H1 (cell line): ENCODE measurements at regions not wholly inside any gene's neighbourhood (a gene's known extent, or its start where the extent isn't known, plus 50 kb on each side); places are given as distances from the start of the nearest gene placed in this dataset.
"Not testable (repeated sequence)": the region's sequence is repeated elsewhere in the genome, so short reads cannot be mapped to it uniquely, and the experiment has no call there.

ENCODE experiments used
- CTCF ChIA-PET: fragments of 300-600 bp; sonication (Branson Sonifier 250); formaldehyde crosslinking; loops from one replicate; lab custom pipeline; 2021; ENCODE audit not compliant: partially characterized antibody; lab: Charles Lee
- POLR2A ChIA-PET: fragments of 300-600 bp; sonication (Branson Sonifier 250); formaldehyde crosslinking; loops from one replicate; lab custom pipeline; 2021; ENCODE audit warnings: inconsistent platforms; ENCODE audit not compliant: partially characterized antibody; lab: Charles Lee
- DNase-seq, 2 experiments: peaks; one replicate each; pipeline versions ENCODE4 v3.0.0 to v3.0.0-alpha.2; 2010 to 2022; ENCODE audit warnings: low spot score in 2 of 2, low read depth in 1 of 2, mixed read lengths in 1 of 2
- FAIRE-seq: peaks from 2 replicates; lab custom pipeline; 2011; peaks lifted over from hg19 to GRCh38; lab: Jason Lieb, UNC
- H2AFZ ChIP-seq: 2 replicates; pipeline ENCODE4 v1.8.1; 2012; ENCODE audit warnings: low read length, inconsistent platforms
- H2AK5ac ChIP-seq: 2 replicates; pipeline ENCODE4 v1.6.1; 2013; ENCODE audit warnings: low read depth, low read length
- H2BK120ac ChIP-seq: replicated peaks from 2 replicates; pipeline ENCODE3; 2013; ENCODE audit warnings: low read depth, low read length, inconsistent platforms
- H2BK12ac ChIP-seq: 2 replicates; pipeline ENCODE4 v1.6.1; 2013; ENCODE audit warnings: low read depth, low read length
- H2BK15ac ChIP-seq: 2 replicates; pipeline ENCODE4 v1.6.1; 2013; ENCODE audit warnings: low read length
- H2BK20ac ChIP-seq: 2 replicates; pipeline ENCODE4 v1.6.1; 2013; ENCODE audit warnings: low read length
- H2BK5ac ChIP-seq: 2 replicates; pipeline ENCODE4 v1.6.1; 2013; ENCODE audit warnings: low read depth, low read length
- H3K14ac ChIP-seq: 2 replicates; pipeline ENCODE4 v1.6.1; 2013; ENCODE audit warnings: inconsistent platforms; ENCODE audit not compliant: insufficient read length
- H3K18ac ChIP-seq: 2 replicates; pipeline ENCODE4 v1.6.1; 2013; ENCODE audit warnings: low read length; ENCODE audit errors: extremely low read depth
- H3K23ac ChIP-seq: 2 replicates; pipeline ENCODE4 v1.6.1; 2013; ENCODE audit warnings: inconsistent platforms; ENCODE audit not compliant: insufficient read length
- H3K23me2 ChIP-seq: 2 replicates; pipeline ENCODE4 v1.6.1; 2013; ENCODE audit warnings: low read depth, low read length
- H3K27ac ChIP-seq: 2 replicates; pipeline ENCODE4 v1.6.1; 2011; ENCODE audit warnings: low read depth, low read length, inconsistent platforms
- H3K27me3 ChIP-seq, 4 experiments: replicated peaks in 1 of 4; 1 replicate in 1 of 4; 2 replicates in 3 of 4; pipeline versions ENCODE4 v1.6.1 to v1.8.1; 2011 to 2013; ENCODE audit warnings: low read length in 3 of 4, mild to moderate bottlenecking in 3 of 4, inconsistent platforms in 2 of 4, mixed read lengths in 2 of 4, moderate library complexity in 1 of 4; ENCODE audit not compliant: control insufficient read depth in 3 of 4, insufficient read depth in 3 of 4; ENCODE audit errors: extremely low read depth in 1 of 4
- H3K36me3 ChIP-seq, 4 experiments: 2 replicates each; pipeline versions ENCODE4 v1.6.1 to v1.8.1; 2011 to 2013; ENCODE audit warnings: mild to moderate bottlenecking in 4 of 4, low read length in 3 of 4, moderate library complexity in 2 of 4, control low read depth in 1 of 4, inconsistent platforms in 1 of 4; ENCODE audit not compliant: insufficient read depth in 4 of 4, control insufficient read depth in 2 of 4
- H3K4ac ChIP-seq: replicated peaks from 2 replicates; pipeline ENCODE3; 2013; ENCODE audit warnings: low read length, low read depth, mixed read lengths, inconsistent platforms; ENCODE audit not compliant: insufficient read length
- H3K4me1 ChIP-seq, 4 experiments: replicated peaks in 1 of 4; 1 replicate in 1 of 4; 2 replicates in 3 of 4; pipeline versions ENCODE4 v1.6.1 to v1.8.1; 2011 to 2013; ENCODE audit warnings: low read length in 3 of 4, inconsistent platforms in 2 of 4, mixed read lengths in 1 of 4; ENCODE audit not compliant: insufficient read depth in 4 of 4, control insufficient read depth in 3 of 4
- H3K4me2 ChIP-seq, 2 experiments: 2 replicates each; pipeline versions ENCODE4 v1.6.1 to v1.8.1; 2011 to 2013; ENCODE audit warnings: low read depth in 2 of 2, low read length in 2 of 2, control low read depth in 1 of 2, inconsistent platforms in 1 of 2, mild to moderate bottlenecking in 1 of 2; ENCODE audit not compliant: insufficient read depth in 1 of 2
- H3K4me3 ChIP-seq, 4 experiments: fragments of 200-600, 300-600 bp in 1 of 4; sonication (generic), shearing (Covaris generic), sonication (Bioruptor Twin) in 1 of 4; 2 replicates each; pipeline versions ENCODE4 v1.5.1 to v1.8.1; 2011 to 2016; ENCODE audit warnings: low read length in 4 of 4, low read depth in 3 of 4, control low read depth in 2 of 4, inconsistent platforms in 2 of 4, mild to moderate bottlenecking in 2 of 4, mixed read lengths in 1 of 4, moderate library complexity in 1 of 4; ENCODE audit not compliant: insufficient read depth in 2 of 4; ENCODE audit errors: extremely low read depth in 1 of 4
- H3K56ac ChIP-seq: replicated peaks from 2 replicates; pipeline ENCODE3; 2013; ENCODE audit warnings: low read depth, mild to moderate bottlenecking, mixed read lengths, low read length, inconsistent platforms; ENCODE audit not compliant: insufficient read length
- H3K79me1 ChIP-seq: 2 replicates; pipeline ENCODE4 v1.6.1; 2013; ENCODE audit warnings: low read depth, low read length, control low read depth
- H3K79me2 ChIP-seq, 2 experiments: 2 replicates each; pipeline versions ENCODE4 v1.6.1 to v1.8.1; 2012 to 2013; ENCODE audit warnings: low read length in 2 of 2, mild to moderate bottlenecking in 2 of 2, inconsistent platforms in 1 of 2; ENCODE audit not compliant: insufficient read depth in 2 of 2, control insufficient read depth in 1 of 2
- H3K9ac ChIP-seq, 4 experiments: replicated peaks in 1 of 4; 1 replicate in 1 of 4; 2 replicates in 3 of 4; pipeline versions ENCODE4 v1.6.1 to v1.8.1; 2011 to 2013; ENCODE audit warnings: low read depth in 3 of 4, low read length in 3 of 4, control low read depth in 2 of 4, mild to moderate bottlenecking in 2 of 4, moderate library complexity in 2 of 4, inconsistent platforms in 1 of 4; ENCODE audit errors: extremely low read depth in 1 of 4
- H3K9me3 ChIP-seq, 2 experiments: 2 replicates each; pipeline versions ENCODE4 v1.6.1 to v1.8.1; 2012 to 2013; ENCODE audit warnings: mild to moderate bottlenecking in 2 of 2, moderate library complexity in 2 of 2, control low read depth in 1 of 2, inconsistent platforms in 1 of 2, low read depth in 1 of 2, low read length in 1 of 2, mixed read lengths in 1 of 2; ENCODE audit not compliant: insufficient read depth in 2 of 2
- H4K20me1 ChIP-seq, 2 experiments: replicated peaks in 1 of 2; 2 replicates each; pipeline versions ENCODE3 to v1.8.1; 2011 to 2013; ENCODE audit warnings: inconsistent platforms in 2 of 2, low read length in 2 of 2, mild to moderate bottlenecking in 1 of 2; ENCODE audit not compliant: insufficient read depth in 2 of 2, control insufficient read depth in 1 of 2
- H4K5ac ChIP-seq: 2 replicates; pipeline ENCODE4 v1.6.1; 2013; ENCODE audit warnings: low read length, low read depth, mixed read lengths, inconsistent platforms; ENCODE audit not compliant: insufficient read length
- H4K8ac ChIP-seq: 2 replicates; pipeline ENCODE4 v1.8.0; 2013; ENCODE audit warnings: mild to moderate bottlenecking, moderate library complexity, low read length, inconsistent platforms; ENCODE audit not compliant: insufficient read depth; ENCODE audit errors: extremely low read depth
- H4K91ac ChIP-seq: replicated peaks from 2 replicates; pipeline ENCODE3; 2013; ENCODE audit warnings: low read length, mixed read lengths, inconsistent platforms; ENCODE audit not compliant: insufficient read length
- ATF3 ChIP-seq: IDR thresholded peaks from 2 replicates; pipeline ENCODE4 v1.6.1; 2011; ENCODE audit warnings: low read depth, mild to moderate bottlenecking, low read length; ENCODE audit not compliant: insufficient read depth
- CTCF ChIP-seq, 3 experiments: IDR thresholded peaks; 1 replicate in 2 of 3; 2 replicates in 1 of 3; pipeline versions ENCODE4 v1.5.1 to v1.6.1; 2011; ENCODE audit warnings: low read length in 3 of 3, mild to moderate bottlenecking in 3 of 3, inconsistent platforms in 2 of 3, low read depth in 1 of 3, moderate library complexity in 1 of 3; ENCODE audit not compliant: insufficient read depth in 1 of 3; ENCODE audit errors: control extremely low read depth in 1 of 3
- RAD21 ChIP-seq, 2 experiments: IDR thresholded peaks in 1 of 2; conservative IDR thresholded peaks in 1 of 2; 2 replicates each; pipeline ENCODE4 v1.6.1; 2011; ENCODE audit warnings: low read depth in 2 of 2, low read length in 2 of 2, improper control_type of control experiment in 1 of 2, inconsistent platforms in 1 of 2, mild to moderate bottlenecking in 1 of 2, moderate library complexity in 1 of 2
- RBBP5 ChIP-seq: IDR thresholded peaks from 2 replicates; pipeline ENCODE4 v1.7.1; 2012; ENCODE audit warnings: low read depth, mild to moderate bottlenecking, inconsistent platforms, low read length, moderate library complexity, borderline replicate concordance
- TBP ChIP-seq: IDR thresholded peaks from 2 replicates; pipeline ENCODE4 v1.6.1; 2011; ENCODE audit warnings: low read depth, low read length, improper control_type of control experiment
- WGBS, 2 experiments: shearing (Covaris generic) in 1 of 2; methylation state at CpG; one replicate each; pipeline versions ENCODE4 v1.1.6 to v1.1.7; 2013 to 2015; ENCODE audit warnings: low lambda C conversion rate in 2 of 2, mixed read lengths in 2 of 2, inconsistent platforms in 1 of 2, low coverage in 1 of 2, missing lambda C conversion rate in 1 of 2; ENCODE audit not compliant: insufficient replicate concordance in 2 of 2, insufficient coverage in 1 of 2, insufficient read length in 1 of 2; ENCODE audit errors: extremely low coverage in 1 of 2, missing lambda C conversion rate in 1 of 2; 5-methylcytosine and 5-hydroxymethylcytosine counted together
- TF ChIP-seq, protein P1 (sequence below): IDR thresholded peaks from 2 replicates; pipeline ENCODE4 v1.6.1; 2011; ENCODE audit warnings: low read length, improper control_type of control experiment

DNA sequence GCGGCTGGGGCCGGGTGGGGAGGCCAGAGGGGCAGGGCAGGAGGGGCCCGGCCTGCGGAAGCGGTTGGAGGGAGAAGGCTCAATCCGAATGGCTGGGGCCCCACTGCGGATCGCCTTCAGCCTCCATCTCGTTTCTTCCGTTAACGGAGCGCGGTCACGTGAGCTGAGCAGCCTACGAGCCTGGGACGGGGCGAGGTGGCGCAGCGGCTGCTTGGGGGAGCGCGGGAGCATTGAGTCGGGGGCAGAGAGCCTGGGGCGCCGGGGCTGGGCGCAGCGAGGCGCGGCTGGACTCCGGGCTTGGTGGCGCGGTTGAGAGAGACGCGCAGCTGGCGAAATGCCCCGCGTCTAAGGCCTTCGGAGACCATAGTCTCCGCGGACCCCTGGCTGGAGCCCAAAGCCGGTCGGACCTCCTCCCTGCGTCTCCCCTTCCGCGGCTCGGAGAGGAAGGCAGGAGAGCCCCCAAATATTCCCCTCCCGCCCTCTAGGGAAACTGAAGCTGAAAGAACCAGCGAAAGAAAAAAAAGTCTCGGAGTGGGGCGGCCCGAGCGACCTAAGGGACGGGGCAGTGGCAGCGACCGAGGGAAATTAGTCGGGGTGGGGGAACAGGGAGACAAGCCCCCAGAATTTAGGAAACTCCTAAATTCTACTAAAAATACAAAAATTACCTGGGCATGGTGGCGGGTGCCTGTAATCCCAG lies 94.7 kb upstream of the PLEKHM1 start:
- H3K14ac ChIP-seq, H4K5ac ChIP-seq, H3K23ac ChIP-seq, H4K20me1 ChIP-seq, H3K36me3 ChIP-seq, H3K23me2 ChIP-seq, FAIRE-seq, H2BK15ac ChIP-seq, H3K27me3 ChIP-seq, H3K4ac ChIP-seq, H2BK12ac ChIP-seq, H3K79me1 ChIP-seq, H3K56ac ChIP-seq, H3K4me1 ChIP-seq, H2AK5ac ChIP-seq, H2BK120ac ChIP-seq, H3K9me3 ChIP-seq, H4K91ac ChIP-seq, H2AFZ ChIP-seq, H2BK20ac ChIP-seq: not testable (repeated sequence)
- 5% methylated on average over 27 of the region's 56 CpGs; no CpG with 5 or more reads in 1 of the 2 experiments for WGBS, 2 experiments
- peak overlapping the region; percentile 96 for H4K8ac ChIP-seq
- peak overlapping the region; percentile 31; the same call in 1 of the 2 replicates for H2BK5ac ChIP-seq
- H3K18ac ChIP-seq: peak overlapping the region; percentile 52; the same call in 1 of the 2 replicates
- peak overlapping the region; percentile 67 to 92 (median 74) for H3K4me3 ChIP-seq
- peak in 1 of 2 experiments; percentile 82 for DNase-seq
- CTCF ChIA-PET: interaction anchor here (0.6 to 1.5 kb wide), 4 partner anchors 438 to 680 kb away, joined by 3 to 5 read pairs (median 4); no protein-coding TSS in a partner anchor
- H3K9ac ChIP-seq: peak overlapping the region; percentile 24 to 99 (median 98); a peak in 6 of 7 replicates
- peak overlapping the region; percentile 95; the same call in 1 of the 2 replicates for H3K27ac ChIP-seq
- peak overlapping the region; percentile 72 to 77; a peak in 3 of 4 replicates for H3K4me2 ChIP-seq
- POLR2A ChIA-PET: interaction anchor here (0.6 to 1.6 kb wide), 5 partner anchors 57 to 675 kb away, joined by 3 to 9 read pairs (median 3); partner anchors contain the start of gene ARHGAP27
- peaks cover 13 to 43% of the 10 kb centered on the region in 2 experiments for H3K79me2 ChIP-seq
- TF ChIP-seq, protein P1, sequence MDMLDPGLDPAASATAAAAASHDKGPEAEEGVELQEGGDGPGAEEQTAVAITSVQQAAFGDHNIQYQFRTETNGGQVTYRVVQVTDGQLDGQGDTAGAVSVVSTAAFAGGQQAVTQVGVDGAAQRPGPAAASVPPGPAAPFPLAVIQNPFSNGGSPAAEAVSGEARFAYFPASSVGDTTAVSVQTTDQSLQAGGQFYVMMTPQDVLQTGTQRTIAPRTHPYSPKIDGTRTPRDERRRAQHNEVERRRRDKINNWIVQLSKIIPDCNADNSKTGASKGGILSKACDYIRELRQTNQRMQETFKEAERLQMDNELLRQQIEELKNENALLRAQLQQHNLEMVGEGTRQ: peak; percentile 81
- TF ChIP-seq ATF3 (peak; percentile 50; the same call in 1 of the 2 replicates), RBBP5 (0 out of 2 replicates have a peak, but pooled peaks have one; percentile 28), TBP (peak; percentile 65; the same call in 1 of the 2 replicates), RAD21 (IDR thresholded peaks at IDR 0.05 in 1 of 2, conservative IDR thresholded peaks at IDR 0.05 in 1 of 2; ENCODE audit: low read depth in 2 of 2, low read length in 2 of 2) (peak in 1 of 2 experiments; percentile 31; a peak in 1 of 4 replicates), CTCF (IDR thresholded peaks at IDR 0.05; ENCODE audit: control extremely low read depth in 1 of 3, insufficient read depth in 1 of 3, low read depth in 1 of 3, low read length in 3 of 3) (peak; percentile 40 to 56 (median 45))
